ENCODE measurements at regions not wholly inside any gene's neighbourhood (a gene's known extent, or its start where the extent isn't known, plus 50 kb on each side); places are given as distances from the start of the nearest gene placed in this dataset.

GRCh38 chr2:234816491-234816890, 135.3 kb upstream of the SH3BP4 start:
- no peak for TF ChIP-seq CTCF (IDR thresholded peaks at IDR 0.05)

- no peak for TF ChIP-seq CTCF (IDR thresholded peaks at IDR 0.05)
Measured at GRCh38 chr2:234816056-234816455, 135.8 kb upstream of the SH3BP4 start.

GRCh38 chr2:234814374-234814773, 137.4 kb upstream of the SH3BP4 start:
- no peak for TF ChIP-seq CTCF (IDR thresholded peaks at IDR 0.05)

- no peak for TF ChIP-seq CTCF (IDR thresholded peaks at IDR 0.05)
Measured at GRCh38 chr2:234812851-234813250, 139.0 kb upstream of the SH3BP4 start.

GRCh38 chr2:234808907-234809306, 142.9 kb upstream of the SH3BP4 start:
- no peak for TF ChIP-seq CTCF (IDR thresholded peaks at IDR 0.05)

- TF ChIP-seq CTCF (IDR thresholded peaks at IDR 0.05): no peak
Measured at GRCh38 chr2:234806818-234807217, 145.0 kb upstream of the SH3BP4 start.

GRCh38 chr2:234805836-234806235, 146.0 kb upstream of the SH3BP4 start:
- TF ChIP-seq CTCF (IDR thresholded peaks at IDR 0.05): no peak

GRCh38 chr2:234804704-234805103, 147.1 kb upstream of the SH3BP4 start:
- no peak for TF ChIP-seq CTCF (IDR thresholded peaks at IDR 0.05)
